Vagina (tissue), 2 donors: ENCODE measurements at regions not wholly inside any gene's neighbourhood (a gene's known extent, or its start where the extent isn't known, plus 50 kb on each side); places are given as distances from the start of the nearest gene placed in this dataset.
"Not testable (repeated sequence)": the region's sequence is repeated elsewhere in the genome, so short reads cannot be mapped to it uniquely, and the experiment has no call there.

Experiments
- DNase-seq, 2 donors: peaks; one replicate each; pipeline ENCODE4 v3.0.0-alpha.2; 2017; ENCODE audit errors: extremely low spot score in 2 of 2
- H3K27ac ChIP-seq: fragments of 200-600 bp; sonication (generic); one replicate; pipeline ENCODE4 v1.5.1; 2019
- H3K27me3 ChIP-seq: fragments of 200-600 bp; sonication (generic); one replicate; pipeline ENCODE4 v1.5.1; 2019
- H3K36me3 ChIP-seq, 2 donors: fragments of 200-600 bp; sonication (generic); one replicate each; pipeline ENCODE4 v1.5.1; 2017 to 2019
- H3K4me1 ChIP-seq: fragments of 200-600 bp; sonication (generic); one replicate; pipeline ENCODE4 v1.5.1; 2019
- H3K4me3 ChIP-seq, 2 donors: fragments of 200-600 bp; sonication (generic); 1 replicate in 1 of 2; 2 replicates in 1 of 2; pipeline ENCODE4 v1.5.1; 2016 to 2019
- H3K9me3 ChIP-seq: fragments of 200-600 bp; sonication (generic); one replicate; pipeline ENCODE4 v1.5.1; 2019
- CTCF ChIP-seq, 3 experiments: fragments of 450-650 bp in 2 of 3; fragments of 200-600 bp in 1 of 3; sonication (generic) in 1 of 3; IDR thresholded peaks; one replicate each; pipeline ENCODE4 v1.5.1; 2017 to 2019; ENCODE audit warnings: antibody characterized with exemption in 3 of 3, mild to moderate bottlenecking in 2 of 3, moderate library complexity in 2 of 3
- POLR2A ChIP-seq, 2 donors: fragments of 450-650 bp; IDR thresholded peaks; one replicate each; pipeline ENCODE4 v1.6.1; 2017; ENCODE audit warnings: antibody characterized with exemption in 2 of 2, mild to moderate bottlenecking in 2 of 2, moderate library complexity in 2 of 2
- POLR2AphosphoS5 ChIP-seq, 2 donors: sonication (generic); formaldehyde crosslinking; IDR thresholded peaks; one replicate each; pipeline ENCODE4 v1.9.0; 2017; ENCODE audit warnings: antibody characterized with exemption in 2 of 2, mild to moderate bottlenecking in 2 of 2, low read depth in 1 of 2; ENCODE audit not compliant: insufficient read depth in 1 of 2
- intact Hi-C: fragments of 100-400 bp; cut with DNase I; formaldehyde crosslinking; loops from one replicate; pipeline ENCODE4 v1.15.1; 2023

- no peak overlapping the region for H3K4me3 ChIP-seq
- H3K27ac ChIP-seq: no peak overlapping the region
- H3K36me3 ChIP-seq: no peaks in the 10 kb centered on the region
- no peaks in the 10 kb centered on the region for H3K4me1 ChIP-seq
- TF ChIP-seq CTCF (IDR thresholded peaks at IDR 0.05): no peak
- no peak for TF ChIP-seq POLR2AphosphoS5 (IDR thresholded peaks at IDR 0.05; ENCODE audit: insufficient read depth in 1 of 2, low read depth in 1 of 2)
- TF ChIP-seq POLR2A (IDR thresholded peaks at IDR 0.05): no peak
- no peak for DNase-seq
- intact Hi-C loops: no loop called here
- H3K9me3 ChIP-seq: no peaks in the 10 kb centered on the region
- no peaks in the 10 kb centered on the region for H3K27me3 ChIP-seq
Observed at GRCh38 chr1:72431810-72432209, 149.5 kb upstream of the NEGR1 start.

GRCh38 chr1:72428276-72428675 is 145.9 kb upstream of the NEGR1 start:
- DNase-seq, H3K4me1 ChIP-seq, H3K27me3 ChIP-seq, H3K9me3 ChIP-seq, intact Hi-C loops, H3K36me3 ChIP-seq, H3K4me3 ChIP-seq, H3K27ac ChIP-seq: not testable (repeated sequence)

- no peak overlapping the region for H3K27ac ChIP-seq
- H3K36me3 ChIP-seq: no peaks in the 10 kb centered on the region
- TF ChIP-seq CTCF (IDR thresholded peaks at IDR 0.05): no peak
- TF ChIP-seq POLR2A (IDR thresholded peaks at IDR 0.05): no peak
- TF ChIP-seq POLR2AphosphoS5 (IDR thresholded peaks at IDR 0.05; ENCODE audit: insufficient read depth in 1 of 2, low read depth in 1 of 2): no peak
- H3K4me1 ChIP-seq: no peaks in the 10 kb centered on the region
- intact Hi-C loops: no loop called here
- no peaks in the 10 kb centered on the region for H3K27me3 ChIP-seq
- H3K4me3 ChIP-seq: no peak overlapping the region
- DNase-seq: no peak
- H3K9me3 ChIP-seq: no peaks in the 10 kb centered on the region
Observed at GRCh38 chr1:72419229-72419628, 136.9 kb upstream of the NEGR1 start.

GRCh38 chr1:72412286-72412685 is 129.9 kb upstream of the NEGR1 start:
- Histone ChIP-seq H3K27ac (no peak overlapping the region), H3K36me3 (no peaks in the 10 kb centered on the region), H3K4me3 (no peak overlapping the region), H3K4me1 (no peaks in the 10 kb centered on the region), H3K9me3 (no peaks in the 10 kb centered on the region), H3K27me3 (no peaks in the 10 kb centered on the region)
- TF ChIP-seq POLR2AphosphoS5 (IDR thresholded peaks at IDR 0.05; ENCODE audit: insufficient read depth in 1 of 2, low read depth in 1 of 2): no peak
- no peak for TF ChIP-seq POLR2A (IDR thresholded peaks at IDR 0.05)
- TF ChIP-seq CTCF (IDR thresholded peaks at IDR 0.05): no peak
- DNase-seq: no peak
- intact Hi-C loops: no loop called here

- H3K27me3 ChIP-seq: no peaks in the 10 kb centered on the region
- TF ChIP-seq POLR2AphosphoS5 (IDR thresholded peaks at IDR 0.05; ENCODE audit: insufficient read depth in 1 of 2, low read depth in 1 of 2) (no peak), CTCF (IDR thresholded peaks at IDR 0.05) (no peak), POLR2A (IDR thresholded peaks at IDR 0.05) (no peak)
- H3K36me3 ChIP-seq: no peaks in the 10 kb centered on the region
- H3K4me1 ChIP-seq: no peaks in the 10 kb centered on the region
- no peaks in the 10 kb centered on the region for H3K9me3 ChIP-seq
- no peak overlapping the region for H3K4me3 ChIP-seq
- no peak for DNase-seq
- intact Hi-C loops: no loop called here
- H3K27ac ChIP-seq: no peak overlapping the region
Observed at GRCh38 chr1:72399807-72400206, 117.5 kb upstream of the NEGR1 start.

- H3K9me3 ChIP-seq: no peaks in the 10 kb centered on the region
- TF ChIP-seq POLR2AphosphoS5 (IDR thresholded peaks at IDR 0.05; ENCODE audit: insufficient read depth in 1 of 2, low read depth in 1 of 2) (no peak), CTCF (IDR thresholded peaks at IDR 0.05) (no peak), POLR2A (IDR thresholded peaks at IDR 0.05) (no peak)
- H3K27ac ChIP-seq: no peak overlapping the region
- H3K27me3 ChIP-seq: no peaks in the 10 kb centered on the region
- no peak overlapping the region for H3K4me3 ChIP-seq
- no peaks in the 10 kb centered on the region for H3K4me1 ChIP-seq
- DNase-seq: no peak
- intact Hi-C loops: no loop called here
- no peaks in the 10 kb centered on the region for H3K36me3 ChIP-seq
Observed at GRCh38 chr1:72397786-72398185, 115.4 kb upstream of the NEGR1 start.
